ENCODE measurements at regions not wholly inside any gene's neighbourhood (a gene's known extent, or its start where the extent isn't known, plus 50 kb on each side); places are given as distances from the start of the nearest gene placed in this dataset.

DNA sequence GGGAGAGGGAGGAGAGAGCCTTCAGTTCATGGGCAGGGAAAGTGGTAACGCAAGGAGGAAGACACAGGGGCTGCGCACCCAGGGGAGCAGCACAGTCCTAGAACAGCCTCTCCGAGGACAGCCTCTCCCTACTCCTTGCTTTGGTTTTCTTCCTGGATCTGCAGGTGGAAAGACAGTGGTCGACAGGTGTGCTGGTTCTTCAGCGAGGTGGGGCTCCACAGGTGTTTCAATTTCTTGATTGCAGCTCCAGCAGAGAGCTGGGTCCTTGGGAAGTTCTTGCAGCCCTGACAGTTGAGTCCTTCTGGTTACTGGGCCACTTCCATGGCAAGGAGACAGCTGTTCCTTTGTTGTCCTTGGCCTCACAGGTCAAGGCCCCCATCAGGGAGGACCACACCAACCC lies 220.7 kb upstream of the NR2F2 start:
- no peak for DNase-seq (ENCODE audit: low read depth)
- no peak overlapping the region for H3K4me3 ChIP-seq (ENCODE audit: control insufficient read depth, low read depth, low read length)
- no peak for TF ChIP-seq CTCF (IDR thresholded peaks at IDR 0.05; ENCODE audit: control insufficient read depth, insufficient read depth, low read depth, low read length, missing control alignments)

DNA sequence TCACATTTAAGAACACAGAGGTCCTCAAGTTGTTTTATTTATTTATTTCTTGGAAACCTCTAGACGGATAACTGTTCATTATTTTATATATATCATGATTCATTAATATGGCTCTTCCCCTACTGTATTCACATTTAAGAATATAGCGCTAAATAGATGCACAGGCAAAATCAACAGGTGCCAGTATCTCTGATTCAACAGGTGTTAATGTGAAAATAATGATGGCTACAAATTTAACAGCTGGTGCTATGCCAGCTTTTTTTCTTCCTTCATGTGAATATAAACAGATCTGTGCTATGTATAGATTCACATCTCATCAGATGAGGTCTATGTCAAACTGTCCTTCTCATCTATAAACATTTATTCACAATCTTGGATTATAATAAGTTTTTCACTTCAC lies 218.5 kb upstream of the NR2F2 start:
- H3K4me3 ChIP-seq (ENCODE audit: control insufficient read depth, low read depth, low read length): no peak overlapping the region
- DNase-seq (ENCODE audit: low read depth): no peak
- TF ChIP-seq CTCF (IDR thresholded peaks at IDR 0.05; ENCODE audit: control insufficient read depth, insufficient read depth, low read depth, low read length, missing control alignments): no peak

DNA sequence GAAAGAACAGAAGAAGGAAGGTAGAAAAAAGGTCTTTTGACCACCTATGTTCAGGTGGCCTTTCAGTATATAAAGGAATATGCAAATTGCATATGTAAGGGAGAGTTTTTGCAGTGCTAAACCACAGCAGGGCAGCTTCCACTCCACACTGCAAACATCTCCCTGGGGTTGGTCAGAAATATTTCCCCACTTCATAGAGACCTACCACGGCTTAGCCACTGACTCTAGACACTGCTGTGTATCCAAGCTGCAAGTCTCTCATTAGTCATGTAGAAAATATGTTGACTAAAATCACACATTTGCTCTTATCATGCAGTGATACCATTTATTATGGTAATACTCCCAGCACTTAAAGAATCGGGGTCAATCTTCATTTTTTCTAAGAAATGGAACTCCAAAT lies 214.9 kb upstream of the NR2F2 start:
- no peak for TF ChIP-seq CTCF (IDR thresholded peaks at IDR 0.05; ENCODE audit: control insufficient read depth, insufficient read depth, low read depth, low read length, missing control alignments)
- DNase-seq (ENCODE audit: low read depth): peak; percentile 43
- H3K4me3 ChIP-seq (ENCODE audit: control insufficient read depth, low read depth, low read length): no peak overlapping the region

GRCh38 chr15:96117270-96117669 lies 213.2 kb upstream of the NR2F2 start:
- no peak for DNase-seq (ENCODE audit: low read depth)
- no peak overlapping the region for H3K4me3 ChIP-seq (ENCODE audit: control insufficient read depth, low read depth, low read length)
- TF ChIP-seq CTCF (IDR thresholded peaks at IDR 0.05; ENCODE audit: control insufficient read depth, insufficient read depth, low read depth, low read length, missing control alignments): no peak

GRCh38 chr15:96119734-96120133 lies 210.8 kb upstream of the NR2F2 start:
- no peak for TF ChIP-seq CTCF (IDR thresholded peaks at IDR 0.05; ENCODE audit: control insufficient read depth, insufficient read depth, low read depth, low read length, missing control alignments)
- no peak overlapping the region for H3K4me3 ChIP-seq (ENCODE audit: control insufficient read depth, low read depth, low read length)
- DNase-seq (ENCODE audit: low read depth): no peak

DNA sequence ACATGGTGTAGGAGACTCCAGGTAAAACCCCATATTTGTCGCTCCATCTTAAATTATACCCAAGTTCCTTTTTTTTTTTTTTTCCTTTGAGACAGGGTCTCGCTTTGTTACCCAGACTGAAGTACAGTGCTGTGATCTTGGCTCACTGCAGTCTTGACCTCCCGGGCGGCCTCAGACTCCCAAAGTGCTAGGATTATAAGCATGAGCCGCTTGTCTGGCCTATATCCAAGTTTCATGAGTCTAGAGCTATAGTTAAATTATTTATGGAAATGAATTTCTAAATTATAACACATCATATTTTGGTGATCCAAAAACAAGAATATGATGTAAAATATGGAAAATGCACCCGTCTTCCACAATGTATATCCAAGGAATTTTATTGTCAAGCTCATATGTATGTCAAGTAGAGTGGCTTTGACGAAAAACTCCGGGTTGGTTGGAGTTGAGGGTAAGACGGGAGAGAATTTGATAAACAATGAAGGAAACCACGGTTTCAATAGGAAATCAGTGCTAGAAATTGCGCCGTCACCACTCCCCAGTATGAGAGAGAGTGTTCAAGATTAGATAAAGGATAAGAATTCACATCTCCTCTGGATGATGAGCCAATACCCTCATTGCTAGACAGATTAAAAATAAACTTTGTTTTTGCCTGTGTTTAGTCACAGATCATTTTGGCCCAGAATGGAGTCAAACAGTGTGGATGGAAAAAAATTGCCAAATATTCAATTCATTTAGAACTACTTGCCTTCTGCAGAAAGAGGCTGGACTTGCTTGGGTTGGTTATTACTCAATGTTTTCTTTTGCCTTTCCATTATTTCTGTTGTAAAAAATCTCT lies 209.2 kb upstream of the NR2F2 start:
- no peak for TF ChIP-seq CTCF (IDR thresholded peaks at IDR 0.05; ENCODE audit: control insufficient read depth, insufficient read depth, low read depth, low read length, missing control alignments)
- H3K4me3 ChIP-seq (ENCODE audit: control insufficient read depth, low read depth, low read length): no peak overlapping the region
- peak; percentile 37 for DNase-seq (ENCODE audit: low read depth)

Measured in AG09309 (cell line).